Glomerular visceral epithelial cell (primary cell): ENCODE measurements at regions not wholly inside any gene's neighbourhood (a gene's known extent, or its start where the extent isn't known, plus 50 kb on each side); places are given as distances from the start of the nearest gene placed in this dataset.
"Not testable (repeated sequence)": the region's sequence is repeated elsewhere in the genome, so short reads cannot be mapped to it uniquely, and the experiment has no call there.

Experiments used
- DNase-seq: peaks from one replicate; pipeline ENCODE4 v3.0.0-alpha.2; 2016; ENCODE audit errors: extremely low spot score

- DNase-seq = no peak
Measured at GRCh38 chrX:140447150-140447549, 57.7 kb downstream of the SOX3 start.

GRCh38 chrX:140440876-140441275, 64.0 kb downstream of the SOX3 start:
- no peak for DNase-seq

- no peak for DNase-seq
Measured at GRCh38 chrX:140439476-140439875, 65.4 kb downstream of the SOX3 start.

GRCh38 chrX:140434347-140434746, 70.5 kb downstream of the SOX3 start:
- no peak for DNase-seq

GRCh38 chrX:140433582-140433981, 71.3 kb downstream of the SOX3 start:
- DNase-seq = no peak

- DNase-seq = no peak
Measured at GRCh38 chrX:140432346-140433175, 72.3 kb downstream of the SOX3 start.

- no peak for DNase-seq
Measured at GRCh38 chrX:140431521-140431920, 73.3 kb downstream of the SOX3 start.

GRCh38 chrX:140425712-140426395, 79.0 kb downstream of the SOX3 start:
- no peak for DNase-seq

- no peak for DNase-seq
Measured at GRCh38 chrX:140422501-140422900, 82.4 kb downstream of the SOX3 start.

- not testable (repeated sequence) for DNase-seq
Measured at GRCh38 chrX:140402131-140402530, 102.7 kb downstream of the SOX3 start.

GRCh38 chrX:140396326-140396725, 108.5 kb downstream of the SOX3 start:
- not testable (repeated sequence) for DNase-seq

GRCh38 chrX:140393507-140393906, 111.4 kb downstream of the SOX3 start:
- DNase-seq = no peak

GRCh38 chrX:140391313-140391712, 113.6 kb downstream of the SOX3 start:
- DNase-seq = no peak

GRCh38 chrX:140389331-140389730, 115.5 kb downstream of the SOX3 start:
- peak; percentile 0 for DNase-seq

- DNase-seq = no peak
Measured at GRCh38 chrX:140362861-140363260, 142.0 kb downstream of the SOX3 start.

- no peak for DNase-seq
Measured at GRCh38 chrX:140360924-140361323, 143.9 kb downstream of the SOX3 start.

- no peak for DNase-seq
Measured at GRCh38 chrX:140360284-140360683, 144.6 kb downstream of the SOX3 start.

- no peak for DNase-seq
Measured at GRCh38 chrX:140355922-140356321, 148.9 kb downstream of the SOX3 start.

GRCh38 chrX:140355429-140355828, 149.4 kb downstream of the SOX3 start:
- no peak for DNase-seq

GRCh38 chrX:140354431-140355120, 150.3 kb downstream of the SOX3 start:
- no peak for DNase-seq

- no peak for DNase-seq
Measured at GRCh38 chrX:140346729-140347128, 158.1 kb downstream of the SOX3 start.

- peak; percentile 6 for DNase-seq
Measured at GRCh38 chrX:140343226-140343868, 161.5 kb downstream of the SOX3 start.
